Cardiac septum (tissue), 1 donor: ENCODE measurements at regions not wholly inside any gene's neighbourhood (a gene's known extent, or its start where the extent isn't known, plus 50 kb on each side); places are given as distances from the start of the nearest gene placed in this dataset.

Experiments
- DNase-seq: peaks from one replicate; pipeline ENCODE4 v3.0.0-alpha.2; 2020; ENCODE audit warnings: low spot score
- intact Hi-C: fragments of 100-400 bp; cut with DNase I; formaldehyde crosslinking; loops from one replicate; pipeline ENCODE4 v1.14.0; 2022
- donor health status: DM: no; HTN: no; CAD: no.

- intact Hi-C loops = no loop called here
Observed at GRCh38 chr2:120423167-120423943, 77.4 kb downstream of the INHBB start.

GRCh38 chr2:120424274-120424796, 78.4 kb downstream of the INHBB start:
- intact Hi-C loops = no loop called here
- peak; percentile 47 for DNase-seq

More at GRCh38 chr2:120423167-120423943, 77.4 kb downstream of the INHBB start:
- DNase-seq = peak; percentile 24

GRCh38 chr2:120425014-120425413, 79.1 kb downstream of the INHBB start:
- peak; percentile 71 for DNase-seq
- intact Hi-C loops = no loop called here

- peak; percentile 26 for DNase-seq
- intact Hi-C loops = no loop called here
Observed at GRCh38 chr2:120428748-120429147, 82.8 kb downstream of the INHBB start.

- peak; percentile 44 for DNase-seq
- intact Hi-C loops = no loop called here
Observed at GRCh38 chr2:120429586-120430500, 83.9 kb downstream of the INHBB start.

- peak; percentile 70 for DNase-seq
- intact Hi-C loops = no loop called here
Observed at GRCh38 chr2:120430501-120430830, 84.5 kb downstream of the INHBB start.

GRCh38 chr2:120430957-120431356, 85.0 kb downstream of the INHBB start:
- intact Hi-C loops = no loop called here
- DNase-seq = no peak

- intact Hi-C loops = no loop called here
Observed at GRCh38 chr2:120431386-120432292, 85.7 kb downstream of the INHBB start.

GRCh38 chr2:120432293-120432975, 86.5 kb downstream of the INHBB start:
- intact Hi-C loops = no loop called here
- DNase-seq = peak; percentile 38

More at GRCh38 chr2:120431386-120432292, 85.7 kb downstream of the INHBB start:
- peak; percentile 66 for DNase-seq

- intact Hi-C loops = no loop called here
- peak; percentile 71 for DNase-seq
Observed at GRCh38 chr2:120432976-120433815, 87.3 kb downstream of the INHBB start.

GRCh38 chr2:120433816-120434290, 87.9 kb downstream of the INHBB start:
- intact Hi-C loops = no loop called here

GRCh38 chr2:120434492-120435308, 88.8 kb downstream of the INHBB start:
- DNase-seq = peak; percentile 75
- intact Hi-C loops = loop anchor here (5.0 kb wide), 1 partner anchor 92 kb away; no protein-coding TSS in a partner anchor

More at GRCh38 chr2:120433816-120434290, 87.9 kb downstream of the INHBB start:
- peak; percentile 67 for DNase-seq

- peak; percentile 67 for DNase-seq
- intact Hi-C loops = loop anchor here (5.0 kb wide), 1 partner anchor 94 kb away; no protein-coding TSS in a partner anchor
Observed at GRCh38 chr2:120435671-120436459, 89.9 kb downstream of the INHBB start.

- intact Hi-C loops = loop anchor here (5.0 kb wide), 1 partner anchor 94 kb away; no protein-coding TSS in a partner anchor
Observed at GRCh38 chr2:120436460-120436739, 90.5 kb downstream of the INHBB start.

GRCh38 chr2:120436885-120437603, 91.1 kb downstream of the INHBB start:
- intact Hi-C loops = loop anchor here (5.0 kb wide), 1 partner anchor 95 kb away; no protein-coding TSS in a partner anchor
- DNase-seq = peak; percentile 51

More at GRCh38 chr2:120436460-120436739, 90.5 kb downstream of the INHBB start:
- DNase-seq = peak; percentile 29
